Endothelial cell of umbilical vein (primary cell): ENCODE measurements at regions not wholly inside any gene's neighbourhood (a gene's known extent, or its start where the extent isn't known, plus 50 kb on each side); places are given as distances from the start of the nearest gene placed in this dataset.

Source experiments
- BruUV-seq: library from RNA; stranded (reverse); fragments of 400-500 nt; replicated peaks from 2 replicates; lab custom pipeline; 2021; lab: Mats Ljungman, UMichigan
- CTCF ChIA-PET: fragments of 300-600, 350-600 bp; sonication (Branson Sonifier 250); formaldehyde crosslinking; loops from one replicate; lab custom pipeline; 2021; ENCODE audit warnings: antibody characterized with exemption, inconsistent platforms; lab: Charles Lee
- POLR2A ChIA-PET: fragments of 300-600, 350-600 bp; sonication (Branson Sonifier 250); formaldehyde crosslinking; loops from one replicate; lab custom pipeline; 2021; ENCODE audit warnings: antibody characterized with exemption, inconsistent platforms; lab: Charles Lee
- DNase-seq: peaks from one replicate; pipeline ENCODE4 v3.0.0-alpha.2; 2011; ENCODE audit warnings: low read depth, low spot score
- FAIRE-seq: peaks from 2 replicates; lab custom pipeline; 2011; peaks lifted over from hg19 to GRCh38; lab: Jason Lieb, UNC
- H2AFZ ChIP-seq: 2 replicates; pipeline ENCODE4 v1.6.0; 2012; ENCODE audit warnings: low read depth, low read length, control low read depth, inconsistent platforms
- H3K27ac ChIP-seq: 2 replicates; pipeline ENCODE4 v1.5.1; 2011; ENCODE audit warnings: low read depth, mild to moderate bottlenecking, control low read depth, low read length, moderate library complexity; ENCODE audit not compliant: insufficient read depth
- H3K27me3 ChIP-seq, 2 experiments: 2 replicates each; pipeline versions ENCODE4 v1.6.0 to v1.6.1; 2011; ENCODE audit warnings: low read length in 2 of 2, mixed read lengths in 1 of 2; ENCODE audit not compliant: control insufficient read depth in 2 of 2, insufficient read depth in 2 of 2
- H3K36me3 ChIP-seq, 2 experiments: 2 replicates in 1 of 2; 3 replicates in 1 of 2; pipeline ENCODE4 v1.5.1; 2011; ENCODE audit warnings: low read length in 2 of 2, mild to moderate bottlenecking in 1 of 2, moderate library complexity in 1 of 2; ENCODE audit not compliant: control insufficient read depth in 2 of 2, insufficient read depth in 2 of 2; ENCODE audit errors: extremely low read depth in 1 of 2
- H3K4me1 ChIP-seq: 3 replicates; pipeline ENCODE4 v1.5.1; 2011; ENCODE audit warnings: mild to moderate bottlenecking, low read length; ENCODE audit not compliant: control insufficient read depth, insufficient read depth; ENCODE audit errors: extremely low read depth
- H3K4me2 ChIP-seq: 2 replicates; pipeline ENCODE4 v1.6.1; 2011; ENCODE audit warnings: low read length, control low read depth, mixed read lengths; ENCODE audit not compliant: insufficient read depth
- H3K4me3 ChIP-seq, 3 experiments: fragments of 200-600 bp in 1 of 3; sonication (generic), shearing (Covaris generic) in 1 of 3; replicated peaks in 1 of 3; 2 replicates each; pipeline ENCODE4 v1.5.1; 2011 to 2016; ENCODE audit warnings: control low read depth in 3 of 3, low read length in 3 of 3, mild to moderate bottlenecking in 2 of 3, inconsistent platforms in 1 of 3, low read depth in 1 of 3, moderate library complexity in 1 of 3; ENCODE audit not compliant: insufficient read depth in 1 of 3
- H3K79me2 ChIP-seq: 2 replicates; pipeline ENCODE4 v1.6.0; 2012; ENCODE audit warnings: low read length, inconsistent platforms; ENCODE audit not compliant: control insufficient read depth, insufficient read depth
- H3K9ac ChIP-seq: replicated peaks from 2 replicates; pipeline ENCODE3; 2011; ENCODE audit warnings: low read length, control low read depth; ENCODE audit not compliant: insufficient read depth; ENCODE audit errors: extremely low read depth
- H3K9me1 ChIP-seq: replicated peaks from 3 replicates; pipeline ENCODE4 v1.6.0; 2011; ENCODE audit warnings: mild to moderate bottlenecking, low read length; ENCODE audit not compliant: control insufficient read depth, insufficient read depth; ENCODE audit errors: extremely low read depth
- H3K9me3 ChIP-seq: replicated peaks from 2 replicates; pipeline ENCODE4 v1.5.1; 2012; ENCODE audit warnings: low read length, inconsistent platforms; ENCODE audit not compliant: control insufficient read depth, insufficient read depth
- H4K20me1 ChIP-seq: replicated peaks from 2 replicates; pipeline ENCODE3; 2011; ENCODE audit warnings: mild to moderate bottlenecking, low read length; ENCODE audit not compliant: control insufficient read depth, insufficient read depth; ENCODE audit errors: extremely low read depth
- EZH2 ChIP-seq: IDR thresholded peaks from 2 replicates; pipeline ENCODE4 v1.6.1; 2012; ENCODE audit warnings: borderline replicate concordance, low read depth, mild to moderate bottlenecking, moderate library complexity, low read length, inconsistent platforms; ENCODE audit not compliant: severe bottlenecking
- FOS ChIP-seq: IDR thresholded peaks from 2 replicates; pipeline ENCODE4 v1.6.1; 2011; ENCODE audit warnings: mild to moderate bottlenecking, low read length, moderate library complexity, borderline replicate concordance; ENCODE audit not compliant: insufficient read depth
- GATA2 ChIP-seq: IDR thresholded peaks from 2 replicates; pipeline ENCODE4 v1.7.0; 2011; ENCODE audit warnings: low read depth, mild to moderate bottlenecking, moderate library complexity, mixed read lengths, low read length; ENCODE audit not compliant: insufficient read length, insufficient read depth
- JUN ChIP-seq: IDR thresholded peaks from 2 replicates; pipeline ENCODE4 v1.6.1; 2011; ENCODE audit warnings: borderline replicate concordance, low read depth; ENCODE audit not compliant: insufficient read length, insufficient read depth
- MYC ChIP-seq: IDR thresholded peaks from one replicate; pipeline ENCODE4 v1.6.1; 2011; ENCODE audit warnings: mild to moderate bottlenecking, low read depth, low read length
- POLR2A ChIP-seq: IDR thresholded peaks from 2 replicates; pipeline ENCODE4 v1.6.1; 2012; ENCODE audit warnings: low read depth, mild to moderate bottlenecking, control low read depth, low read length
- POLR2AphosphoS5 ChIP-seq: IDR thresholded peaks from 2 replicates; pipeline ENCODE4 v1.6.1; 2012; ENCODE audit warnings: low read depth, mild to moderate bottlenecking, control low read depth, low read length, moderate library complexity; ENCODE audit not compliant: insufficient read depth
- dilution Hi-C: fragments of 300-500 bp; cut with MboI; formaldehyde crosslinking; loops from one replicate; pipeline ENCODE4 v1.15.0; 2019; ENCODE audit warnings: low sequenced_read_pairs; ENCODE audit not compliant: extremely low pct_ligation_motif_present
- intact Hi-C: fragments of 100-400 bp; cut with micrococcal nuclease; formaldehyde crosslinking; loops from one replicate; pipeline ENCODE4 v1.10.0; 2022
- TF ChIP-seq, protein P1 (sequence below), 2 donors: IDR thresholded peaks; 1 replicate in 1 of 2; 2 replicates in 1 of 2; pipeline ENCODE4 v1.5.1; 2011; ENCODE audit warnings: low read length in 2 of 2, mild to moderate bottlenecking in 2 of 2, moderate library complexity in 2 of 2, control low read depth in 1 of 2, inconsistent platforms in 1 of 2, low read depth in 1 of 2; ENCODE audit not compliant: insufficient read depth in 1 of 2; ENCODE audit errors: extremely low read depth in 1 of 2
- TF ChIP-seq, protein P2 (sequence below): IDR thresholded peaks from 2 replicates; pipeline ENCODE4 v1.6.1; 2011; ENCODE audit not compliant: insufficient read depth, insufficient read length

DNA sequence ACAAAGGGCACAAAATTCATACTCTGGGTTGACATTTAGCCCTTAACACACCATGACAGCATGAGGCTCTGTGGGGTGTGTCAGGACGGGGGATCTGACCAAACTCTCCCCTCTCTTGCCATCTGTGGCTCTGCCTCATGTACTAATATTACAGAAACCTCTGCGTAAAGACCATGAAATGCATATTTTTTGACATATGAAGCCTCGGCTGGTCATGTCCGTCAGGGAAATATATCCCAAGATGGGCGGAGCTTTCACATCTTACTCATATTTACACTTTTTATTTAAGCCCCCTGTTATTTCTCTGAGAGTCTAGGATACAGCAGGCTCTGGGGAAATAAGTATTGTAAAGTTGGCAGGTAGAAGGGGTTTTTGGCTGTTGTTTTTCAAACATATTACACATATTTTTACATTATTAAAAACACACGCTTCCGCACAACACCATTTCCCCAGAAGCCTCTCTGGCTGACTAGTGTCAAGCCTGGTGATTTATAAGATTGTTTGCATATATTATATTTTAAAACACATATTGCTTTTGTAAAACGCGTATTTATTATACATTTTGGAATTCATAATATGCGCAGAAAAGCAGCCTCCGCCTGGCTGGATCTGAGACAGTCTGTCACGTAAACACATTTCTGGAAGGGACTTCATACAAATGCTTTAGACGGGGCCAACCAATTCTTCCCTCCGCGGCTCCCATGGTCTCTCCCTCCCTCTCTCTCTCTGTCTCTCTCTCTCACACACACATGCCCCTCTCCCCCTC lies 237.7 kb upstream of the ZFHX3 start:
- no peaks in the 10 kb centered on the region for H3K27me3 ChIP-seq
- H3K36me3 ChIP-seq, result no peaks in the 10 kb centered on the region
- no peaks in the 10 kb centered on the region for H3K9me1 ChIP-seq
- no peaks in the 10 kb centered on the region for H3K79me2 ChIP-seq
- no peaks in the 10 kb centered on the region for H3K4me1 ChIP-seq
- FAIRE-seq (no peak), DNase-seq (no peak)
- H3K4me3 ChIP-seq, result no peak overlapping the region
- H3K4me2 ChIP-seq, result no peak overlapping the region
- H3K27ac ChIP-seq, result no peak overlapping the region
- TF ChIP-seq, protein P1, sequence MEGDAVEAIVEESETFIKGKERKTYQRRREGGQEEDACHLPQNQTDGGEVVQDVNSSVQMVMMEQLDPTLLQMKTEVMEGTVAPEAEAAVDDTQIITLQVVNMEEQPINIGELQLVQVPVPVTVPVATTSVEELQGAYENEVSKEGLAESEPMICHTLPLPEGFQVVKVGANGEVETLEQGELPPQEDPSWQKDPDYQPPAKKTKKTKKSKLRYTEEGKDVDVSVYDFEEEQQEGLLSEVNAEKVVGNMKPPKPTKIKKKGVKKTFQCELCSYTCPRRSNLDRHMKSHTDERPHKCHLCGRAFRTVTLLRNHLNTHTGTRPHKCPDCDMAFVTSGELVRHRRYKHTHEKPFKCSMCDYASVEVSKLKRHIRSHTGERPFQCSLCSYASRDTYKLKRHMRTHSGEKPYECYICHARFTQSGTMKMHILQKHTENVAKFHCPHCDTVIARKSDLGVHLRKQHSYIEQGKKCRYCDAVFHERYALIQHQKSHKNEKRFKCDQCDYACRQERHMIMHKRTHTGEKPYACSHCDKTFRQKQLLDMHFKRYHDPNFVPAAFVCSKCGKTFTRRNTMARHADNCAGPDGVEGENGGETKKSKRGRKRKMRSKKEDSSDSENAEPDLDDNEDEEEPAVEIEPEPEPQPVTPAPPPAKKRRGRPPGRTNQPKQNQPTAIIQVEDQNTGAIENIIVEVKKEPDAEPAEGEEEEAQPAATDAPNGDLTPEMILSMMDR (IDR thresholded peaks at IDR 0.05; ENCODE audit: extremely low read depth in 1 of 2, insufficient read depth in 1 of 2, low read depth in 1 of 2, low read length in 2 of 2), result no peak
- TF ChIP-seq MYC, result no peak
- TF ChIP-seq JUN, result no peak
- TF ChIP-seq, protein P2, sequence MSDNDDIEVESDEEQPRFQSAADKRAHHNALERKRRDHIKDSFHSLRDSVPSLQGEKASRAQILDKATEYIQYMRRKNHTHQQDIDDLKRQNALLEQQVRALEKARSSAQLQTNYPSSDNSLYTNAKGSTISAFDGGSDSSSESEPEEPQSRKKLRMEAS, result no peak
- no peak for TF ChIP-seq GATA2
- TF ChIP-seq POLR2A, result no peak
- no peak for TF ChIP-seq FOS
- TF ChIP-seq POLR2AphosphoS5, result no peak
- no peak for TF ChIP-seq EZH2
- dilution Hi-C loops, result no loop called here
- intact Hi-C loops, result no loop called here
- no peak overlapping the region for H3K9ac ChIP-seq
- no peaks in the 10 kb centered on the region for H4K20me1 ChIP-seq
- ChIA-PET CTCF (no interaction called here), POLR2A (no interaction called here)
- no peak overlapping the region for H2AFZ ChIP-seq
- no TSS peak for BruUV-seq
- H3K9me3 ChIP-seq, result no peaks in the 10 kb centered on the region
